Heart right ventricle (tissue), 16 donors: ENCODE measurements at regions not wholly inside any gene's neighbourhood (a gene's known extent, or its start where the extent isn't known, plus 50 kb on each side); places are given as distances from the start of the nearest gene placed in this dataset.

ENCODE experiments used
- ATAC-seq, 8 donors: fragments of 200-7000 bp; cut with Tn5 transposase; one replicate each; pipeline ENCODE4 v1.9.1; 2020; ENCODE audit warnings: mild to moderate bottlenecking in 8 of 8, moderate library complexity in 8 of 8, moderate number of reproducible peaks in 1 of 8
- DNase-seq, 2 donors: peaks; one replicate each; pipeline ENCODE4 v3.0.0-alpha.2; 2020
- H3K27ac ChIP-seq, 10 donors: fragments of 200-600 bp; sonication (generic) in 2 of 10; one replicate each; pipeline versions ENCODE4 v1.5.0 to v1.8.0; 2020 to 2022; ENCODE audit warnings: mild to moderate bottlenecking in 3 of 10
- H3K27me3 ChIP-seq, 7 donors: fragments of 200-600 bp; one replicate each; pipeline ENCODE4 v1.8.0; 2021 to 2022; ENCODE audit warnings: mild to moderate bottlenecking in 2 of 7
- H3K36me3 ChIP-seq, 9 donors: fragments of 200-600 bp; sonication (generic) in 1 of 9; one replicate each; pipeline versions ENCODE4 v1.5.0 to v1.8.0; 2020 to 2022; ENCODE audit warnings: mild to moderate bottlenecking in 2 of 9
- H3K4me1 ChIP-seq, 9 donors: fragments of 200-600 bp; sonication (generic) in 1 of 9; one replicate each; pipeline versions ENCODE4 v1.5.0 to v1.8.0; 2020 to 2022; ENCODE audit warnings: mild to moderate bottlenecking in 4 of 9
- H3K4me3 ChIP-seq, 10 donors: fragments of 200-600 bp; sonication (generic) in 2 of 10; one replicate each; pipeline versions ENCODE4 v1.5.0 to v1.8.0; 2020 to 2022; ENCODE audit warnings: mild to moderate bottlenecking in 7 of 10, moderate library complexity in 2 of 10
- H3K9me3 ChIP-seq, 11 donors: fragments of 200-600 bp in 10 of 11; sonication (generic) in 2 of 11; one replicate each; pipeline versions ENCODE4 v1.5.0 to v1.8.0; 2013 to 2022; ENCODE audit warnings: mild to moderate bottlenecking in 2 of 11, control low read depth in 1 of 11, moderate library complexity in 1 of 11
- CTCF ChIP-seq, 9 donors: fragments of 200-600 bp; sonication (generic) in 2 of 9; IDR thresholded peaks; one replicate each; pipeline versions ENCODE4 v1.5.0 to v1.8.0; 2021 to 2022; ENCODE audit warnings: antibody characterized with exemption in 9 of 9, mild to moderate bottlenecking in 5 of 9, moderate library complexity in 1 of 9
- WGBS, 2 donors: extraction: QIAGEN DNeasy Blood & Tissue Kit; methylation state at CpG; one replicate each; pipeline ENCODE4 v1.1.7; 2013; ENCODE audit warnings: inconsistent platforms in 1 of 2; 5-methylcytosine and 5-hydroxymethylcytosine counted together
- intact Hi-C, 10 donors: fragments of 100-400 bp; cut with DNase I; formaldehyde crosslinking; loops; one replicate each; pipeline versions ENCODE4 v1.11.1 to v1.14.2; 2022
- donor health status: Arrhythmogenic right ventricular cardiomyopathy.
- donor health status: ischemic (EF 13 %, LVEDD 7.1; RV severe dilation, severe dysfunction).
- donor health status: healthy with polysubstance abuse.
- donor health status: DM: no; HTN: yes; CAD: no.
- donor health status: DM: no; HTN: no; CAD: no.
- donor health status: ischemic (EF 25% LVEDD 6.9; RV normal size, moderate dysfunction).
- donor health status: ischemic (EF 25% LVEDD 5.7; RV mildly dilated, moderate dysfunction).
- donor health status: healthy.
- donor health status: DM: yes; HTN: yes; CAD: no.
- donor health status: Ischemic cardiomyopathy.
- donor health status: ischemic (EF 35%, LVEDD 5.7; RV mildly dilated, moderate dysfunction).
- donor health status: nonischemic (EF 11% LVEDD 7.7; RV severe dilation, severe dysfunction).
- donor health status: DM: yes; HTN: yes; CAD: no.
- donor health status: PGD.
- donor health status: ischemic (EF 29% LVEDD 5.4; RV normal size, mild dysfunction).
- donor health status: nonischemic (EF 23%, LVEDD 6.1; RV moderate dilation, normal function).

GRCh38 chr12:77328326-77328725 is 263.0 kb upstream of the E2F7 start:
- H3K9me3 ChIP-seq = no peaks in the 10 kb centered on the region
- intact Hi-C loops = loop anchor here in 5 of 10 donors (5.0 to 10.0 kb wide), 4 partner anchors 174 to 356 kb away; partner anchors contain the start of gene E2F7 (in 2 of the 5)
- H3K36me3 ChIP-seq = no peaks in the 10 kb centered on the region
- no peak overlapping the region for H3K4me3 ChIP-seq
- H3K4me1 ChIP-seq = peaks cover 4 to 18% (median 7%) of the 10 kb centered on the region in 9 donors
- TF ChIP-seq CTCF (IDR thresholded peaks at IDR 0.05) = no peak
- no peak overlapping the region for H3K27ac ChIP-seq
- peaks cover 0 to 28% (median 0%) of the 10 kb centered on the region in 7 donors for H3K27me3 ChIP-seq
- no peak for ATAC-seq
- WGBS, 2 donors = 80 to 86% methylated on average over 7 of the region's 7 CpGs
- DNase-seq = no peak

GRCh38 chr12:77325511-77326236 is 260.3 kb upstream of the E2F7 start:
- no peak overlapping the region for H3K27ac ChIP-seq
- TF ChIP-seq CTCF (IDR thresholded peaks at IDR 0.05) = no peak
- H3K4me3 ChIP-seq = peak overlapping the region; percentile 36 to 86 (median 75)
- peaks cover 0 to 28% (median 0%) of the 10 kb centered on the region in 7 donors for H3K27me3 ChIP-seq
- no peaks in the 10 kb centered on the region for H3K9me3 ChIP-seq
- intact Hi-C loops = loop anchor here in 5 of 10 donors (2.0 to 10.0 kb wide), 5 partner anchors 19 to 359 kb away; partner anchors contain the start of gene E2F7 (in 2 of the 5)
- ATAC-seq (peak; percentile 15 to 63 (median 48)), DNase-seq (peak in 1 of 2 donors; percentile 23)
- no peaks in the 10 kb centered on the region for H3K36me3 ChIP-seq
- WGBS, 2 donors = 7% methylated on average over 30 of the region's 30 CpGs
- H3K4me1 ChIP-seq = peaks cover 4 to 18% (median 7%) of the 10 kb centered on the region in 9 donors

- Histone ChIP-seq H3K27ac (peak overlapping the region in 5 of 10 donors; percentile 28 to 74 (median 55)), H3K27me3 (peaks cover 0 to 28% (median 0%) of the 10 kb centered on the region in 7 donors), H3K4me1 (peaks cover 4 to 18% (median 7%) of the 10 kb centered on the region in 9 donors), H3K9me3 (no peaks in the 10 kb centered on the region), H3K4me3 (peak overlapping the region; percentile 36 to 86 (median 75)), H3K36me3 (no peaks in the 10 kb centered on the region)
- intact Hi-C loops = loop anchor here in 5 of 10 donors (2.0 to 10.0 kb wide), 5 partner anchors 20 to 360 kb away; partner anchors contain the start of gene E2F7 (in 2 of the 5)
- ATAC-seq (peak; percentile 94 to 99 (median 96)), DNase-seq (peak; percentile 62 to 80)
- WGBS, 2 donors = 0% methylated on average over 58 to 63 of the region's 64 CpGs
- peak in 8 of 9 donors; percentile 14 to 74 (median 46) for TF ChIP-seq CTCF (IDR thresholded peaks at IDR 0.05)
Observed at GRCh38 chr12:77324763-77325468, 259.5 kb upstream of the E2F7 start.

GRCh38 chr12:77324416-77324762 is 259.0 kb upstream of the E2F7 start:
- H3K27ac ChIP-seq = peak overlapping the region in 5 of 10 donors; percentile 28 to 74 (median 55)
- ATAC-seq = peak in 1 of 8 donors; percentile 46

More at GRCh38 chr12:77324416-77324762, 259.0 kb upstream of the E2F7 start:
- TF ChIP-seq CTCF (IDR thresholded peaks at IDR 0.05) = no peak
- intact Hi-C loops = loop anchor here in 5 of 10 donors (2.0 to 10.0 kb wide), 4 partner anchors 20 to 360 kb away; partner anchors contain the start of gene E2F7 (in 2 of the 5)
- Histone ChIP-seq H3K36me3 (no peaks in the 10 kb centered on the region), H3K4me3 (peak overlapping the region; percentile 22 to 86 (median 75)), H3K9me3 (no peaks in the 10 kb centered on the region), H3K27me3 (peaks cover 0 to 28% (median 0%) of the 10 kb centered on the region in 7 donors), H3K4me1 (peaks cover 4 to 18% (median 7%) of the 10 kb centered on the region in 9 donors)
- DNase-seq = no peak
- 0 to 2% methylated on average over 15 of the region's 15 CpGs for WGBS, 2 donors
